Inferior parietal cortex (tissue), 1 donor: ENCODE measurements at regions not wholly inside any gene's neighbourhood (a gene's known extent, or its start where the extent isn't known, plus 50 kb on each side); places are given as distances from the start of the nearest gene placed in this dataset.
"Not testable (repeated sequence)": the region's sequence is repeated elsewhere in the genome, so short reads cannot be mapped to it uniquely, and the experiment has no call there.

Experiments used
- DNase-seq: peaks from one replicate; pipeline ENCODE4 v3.0.0-alpha.2; 2016; ENCODE audit errors: extremely low spot score

GRCh38 chr3:66552846-66553245, 52.0 kb upstream of the LRIG1 start:
- no peak for DNase-seq

DNA sequence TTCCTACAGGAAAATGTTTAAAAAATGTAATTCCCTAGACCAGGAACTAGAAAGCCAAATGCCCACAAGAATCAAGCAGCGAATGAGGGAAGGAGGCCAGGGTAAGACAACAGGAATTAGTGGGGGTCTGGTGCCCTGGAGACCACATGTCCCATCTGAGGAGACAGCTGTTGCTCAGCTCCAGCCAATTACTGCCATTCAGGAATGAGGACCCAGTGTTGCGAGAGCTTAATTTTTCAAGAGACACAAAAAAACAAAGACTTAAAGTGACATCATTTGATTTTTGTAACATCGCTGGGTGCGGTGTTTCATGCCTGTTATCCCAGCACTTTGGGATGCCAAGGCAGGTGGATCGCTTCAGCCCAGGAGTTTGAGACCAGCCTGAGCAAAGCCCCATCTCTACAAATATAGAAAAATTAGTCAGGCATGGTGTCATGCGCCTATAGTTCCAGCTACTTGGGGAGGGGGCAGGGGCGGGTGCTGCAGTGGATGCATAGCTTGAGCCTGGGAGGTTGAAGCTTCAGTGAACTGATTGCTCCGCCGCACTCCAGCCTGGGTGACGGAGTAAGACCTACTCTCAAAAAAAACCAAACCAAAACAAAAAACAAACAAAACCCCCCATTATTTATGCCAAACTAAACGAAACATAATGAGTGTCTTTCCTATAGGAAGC, 52.8 kb upstream of the LRIG1 start:
- no peak for DNase-seq

DNA sequence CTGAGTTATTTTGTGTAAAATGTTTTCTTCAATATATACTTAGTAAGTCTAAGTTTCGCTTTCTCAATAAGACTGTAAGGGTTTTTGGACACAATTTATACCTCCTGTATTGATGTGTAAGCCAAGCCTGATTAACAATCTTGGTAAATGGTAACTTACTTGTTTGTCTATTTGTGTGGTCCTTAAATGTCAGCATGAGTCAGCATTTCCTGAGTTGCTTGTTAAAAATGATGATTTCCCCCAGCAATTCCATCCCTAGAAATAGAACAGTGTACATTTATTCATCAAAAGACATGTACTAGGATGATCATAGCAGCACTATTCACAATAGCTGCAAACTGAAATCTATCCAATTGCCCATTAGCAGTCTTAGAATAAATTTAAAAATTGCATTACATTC, 53.4 kb upstream of the LRIG1 start:
- no peak for DNase-seq

DNA sequence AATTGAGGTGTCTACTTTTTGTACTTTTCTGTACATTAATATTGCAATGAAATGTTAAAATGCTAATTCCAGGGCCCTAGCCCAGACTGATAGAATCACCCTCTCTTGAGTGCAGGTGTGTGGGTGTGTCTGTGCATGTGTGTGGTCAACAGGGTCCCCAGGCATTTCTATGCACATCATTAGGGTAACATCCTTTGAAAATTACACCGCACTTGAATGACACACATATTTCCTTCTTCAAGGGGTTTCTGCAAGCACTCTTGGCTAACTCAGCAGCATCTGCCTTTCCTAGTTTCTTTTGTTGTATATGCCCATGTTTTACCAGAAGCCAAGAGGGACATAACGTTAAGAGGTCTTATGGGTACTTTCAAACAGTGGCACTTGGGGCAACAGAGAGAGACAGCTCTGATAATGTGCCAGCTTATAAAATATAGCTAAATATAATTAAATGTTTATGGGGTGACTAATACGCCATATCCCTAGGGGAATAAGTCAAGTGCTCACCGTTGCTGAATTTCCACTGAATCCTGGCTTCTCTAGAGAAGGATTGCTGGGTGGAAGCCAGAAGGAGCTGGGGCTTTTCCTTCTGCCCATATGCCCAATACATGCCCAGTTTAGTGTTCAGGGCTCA, 54.5 kb upstream of the LRIG1 start:
- DNase-seq = no peak

GRCh38 chr3:66557170-66557569, 56.3 kb upstream of the LRIG1 start:
- DNase-seq = no peak

DNA sequence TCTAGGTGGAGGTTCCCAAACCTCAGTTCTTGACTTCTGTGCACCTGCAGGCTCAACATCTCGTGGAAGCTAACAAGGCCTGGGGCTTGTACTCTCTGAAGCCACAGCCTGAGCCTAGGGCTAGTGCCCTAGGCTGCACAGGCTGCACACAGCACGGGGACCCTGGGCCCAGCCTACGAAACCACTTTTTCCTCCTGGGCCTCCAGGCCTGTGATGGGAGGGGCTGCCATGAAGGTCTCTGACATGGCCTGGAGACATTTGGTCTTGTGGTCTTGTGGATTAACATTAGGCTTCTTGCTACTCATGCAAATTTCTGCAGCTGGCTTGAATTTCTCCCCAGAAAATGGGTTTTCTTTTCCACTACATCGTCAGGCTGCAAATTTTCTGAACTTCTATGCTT, 59.1 kb upstream of the LRIG1 start:
- not testable (repeated sequence) for DNase-seq

GRCh38 chr3:66561367-66561766, 60.5 kb upstream of the LRIG1 start:
- no peak for DNase-seq

- no peak for DNase-seq
Measured at GRCh38 chr3:66565301-66565700, 64.5 kb upstream of the LRIG1 start.

- DNase-seq = no peak
Measured at GRCh38 chr3:66567077-66567476, 66.3 kb upstream of the LRIG1 start.

DNA sequence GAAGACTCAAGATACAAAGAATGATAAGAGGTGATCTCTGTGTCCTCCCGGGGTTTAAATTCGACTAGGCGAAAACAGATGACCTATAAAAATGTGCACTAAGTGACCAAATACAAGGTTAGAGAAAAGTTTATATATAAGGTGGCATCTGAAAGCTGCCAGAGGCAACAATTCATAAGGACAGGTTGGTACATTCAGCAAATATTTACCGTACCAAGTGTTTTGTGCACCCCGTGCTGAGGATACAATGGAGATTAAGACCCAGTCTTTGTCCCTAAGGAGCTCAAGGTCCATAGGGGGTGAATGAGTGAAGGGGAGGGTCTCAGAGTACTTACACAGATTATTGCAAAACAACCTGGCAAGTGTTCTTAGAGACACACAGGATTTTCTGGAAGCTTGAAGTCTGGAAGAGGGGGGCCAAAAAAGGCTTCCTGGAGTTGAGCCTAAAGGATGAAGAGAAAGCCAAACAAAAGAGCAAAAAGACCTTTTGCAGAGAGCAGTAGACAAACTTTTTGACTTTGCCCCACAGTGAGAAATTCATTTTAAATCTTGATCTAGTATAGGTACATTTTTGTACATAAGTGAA, 71.4 kb upstream of the LRIG1 start:
- no peak for DNase-seq

- no peak for DNase-seq
Measured at GRCh38 chr3:66572938-66573710, 72.3 kb upstream of the LRIG1 start.

- no peak for DNase-seq
Measured at GRCh38 chr3:66574091-66574490, 73.3 kb upstream of the LRIG1 start.

DNA sequence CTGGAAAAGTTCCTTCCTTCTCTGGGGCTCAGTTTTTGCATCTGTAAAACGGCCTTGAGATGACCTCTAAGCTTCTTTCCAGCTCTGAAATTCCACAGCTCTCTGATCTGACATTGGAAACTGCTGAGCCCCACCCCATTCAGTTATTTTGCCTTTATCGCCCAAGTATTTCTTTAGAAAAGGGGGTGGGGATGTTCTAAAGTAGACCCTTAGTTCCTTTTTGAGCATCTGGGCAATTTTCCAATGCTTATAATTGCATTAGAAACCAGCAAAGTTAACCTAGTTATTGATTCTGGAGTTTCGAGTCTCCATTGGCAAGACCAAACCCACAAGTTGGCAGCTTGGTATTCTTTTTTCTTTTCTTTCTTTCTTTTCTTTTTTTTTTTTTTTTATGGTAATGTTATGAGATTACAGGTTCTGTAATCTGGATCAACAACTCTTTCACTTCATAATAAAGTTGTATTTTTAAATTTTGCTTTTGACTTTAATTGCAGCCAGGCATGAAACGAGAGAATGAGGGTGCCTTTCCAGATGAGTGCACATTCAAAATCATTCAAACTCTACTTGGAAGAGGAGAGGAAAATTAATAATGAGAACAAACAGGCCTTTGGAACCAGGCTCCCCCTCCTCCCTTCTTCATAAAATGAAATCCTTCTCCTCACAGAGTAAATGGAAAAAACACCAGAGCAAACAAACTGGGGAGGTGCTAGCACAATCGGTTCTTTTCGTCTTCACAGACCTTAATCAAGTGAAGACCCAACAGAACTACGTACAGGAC, 76.8 kb upstream of the LRIG1 start:
- no peak for DNase-seq

DNA sequence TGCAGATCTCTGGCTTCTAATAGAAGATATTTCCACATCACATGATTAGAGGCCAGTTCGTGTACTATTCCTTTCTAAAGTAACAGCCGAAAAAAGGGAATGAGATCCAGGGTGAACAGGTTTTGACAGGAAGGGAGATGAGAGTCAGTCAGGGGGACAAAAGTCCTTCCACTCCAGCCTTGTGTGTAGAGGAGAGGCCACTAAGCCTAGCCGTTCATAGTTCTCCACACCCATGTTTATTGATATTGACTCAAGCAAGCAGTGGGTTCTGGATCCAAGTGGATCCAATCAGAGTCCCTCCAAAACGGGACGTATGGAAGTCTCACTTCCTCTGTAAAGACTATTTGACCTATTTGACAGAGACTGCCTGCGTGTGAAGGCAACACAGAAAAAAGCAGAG, 80.4 kb upstream of the LRIG1 start:
- DNase-seq = no peak

- DNase-seq = no peak
Measured at GRCh38 chr3:66582721-66583423, 82.0 kb upstream of the LRIG1 start.

DNA sequence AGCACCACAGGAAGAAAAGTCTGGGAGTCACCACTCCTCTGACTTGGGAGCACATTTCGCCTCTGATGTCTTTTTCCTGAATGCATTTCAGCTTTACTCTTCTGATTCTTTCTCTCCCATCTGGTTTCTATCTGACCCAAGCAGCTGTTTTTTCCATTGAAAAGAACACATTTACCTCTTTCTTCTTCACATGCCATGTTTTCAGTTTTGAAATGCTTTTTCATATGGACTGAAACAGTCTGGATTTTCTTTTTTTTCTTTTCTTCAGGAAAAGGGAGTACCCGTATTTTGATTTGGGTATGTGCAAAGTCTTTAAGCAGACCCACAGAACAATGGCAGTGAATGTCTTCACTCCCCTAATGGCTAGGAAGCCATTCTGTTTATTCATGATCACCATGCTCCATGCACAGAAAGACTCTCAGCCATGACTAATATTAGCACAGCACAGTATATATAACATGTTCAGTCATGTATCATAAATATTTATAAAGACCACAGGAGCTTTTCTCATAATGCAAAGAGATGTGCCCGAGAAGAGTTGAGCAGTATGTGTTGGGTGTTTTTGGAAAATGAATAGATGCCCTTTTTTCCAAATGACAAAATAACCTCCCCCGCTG, 82.7 kb upstream of the LRIG1 start:
- no peak for DNase-seq

DNA sequence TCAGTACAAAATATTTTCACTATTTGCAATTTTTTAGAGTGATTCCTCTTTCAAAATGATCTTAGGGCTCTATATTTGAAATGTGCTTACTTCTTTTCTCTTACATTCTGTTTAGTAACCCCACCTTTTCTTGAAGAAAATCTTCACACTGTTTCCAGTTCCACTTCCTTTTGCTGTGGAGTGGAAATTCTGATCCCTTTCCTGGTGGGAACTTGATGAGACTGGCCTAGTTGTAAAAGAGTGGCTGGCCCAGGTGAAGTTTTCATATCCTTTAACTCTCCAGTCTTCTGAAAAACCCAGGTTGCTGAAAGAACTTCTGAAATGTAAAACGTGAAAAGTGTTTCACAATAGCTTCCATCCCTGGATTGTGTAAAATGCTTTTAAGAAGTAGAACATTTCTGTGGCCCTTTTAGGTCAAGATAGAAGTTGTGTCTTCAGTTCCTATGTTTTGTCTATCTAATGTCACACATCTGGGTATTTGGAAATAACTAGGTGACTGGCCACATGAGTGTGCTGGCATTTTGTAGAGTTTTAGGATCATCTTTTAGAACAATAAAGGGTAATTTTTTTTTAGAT, 84.8 kb upstream of the LRIG1 start:
- DNase-seq = no peak

GRCh38 chr3:66586853-66587252, 86.0 kb upstream of the LRIG1 start:
- DNase-seq = no peak

GRCh38 chr3:66588340-66588847, 87.6 kb upstream of the LRIG1 start:
- no peak for DNase-seq
